H7 (cell line): ENCODE measurements at regions not wholly inside any gene's neighbourhood (a gene's known extent, or its start where the extent isn't known, plus 50 kb on each side); places are given as distances from the start of the nearest gene placed in this dataset.
A peak's percentile ranks its signal among the peaks of the same experiment; 100 is the strongest.

Experiments
- DNase-seq: peaks from one replicate; pipeline ENCODE4 v3.0.0; 2012
- H3K27me3 ChIP-seq: 2 replicates; pipeline ENCODE4 v1.6.0; 2011; ENCODE audit warnings: mild to moderate bottlenecking, low read length; ENCODE audit not compliant: control insufficient read depth, insufficient read depth
- H3K36me3 ChIP-seq: replicated peaks from 2 replicates; pipeline ENCODE4 v1.5.1; 2011; ENCODE audit warnings: low read length; ENCODE audit not compliant: control insufficient read depth, insufficient read depth
- H3K4me3 ChIP-seq: 2 replicates; pipeline ENCODE4 v1.5.1; 2011; ENCODE audit warnings: low read depth, mild to moderate bottlenecking, control low read depth, low read length, moderate library complexity; ENCODE audit not compliant: insufficient read depth

GRCh38 chr16:86062271-86062965 is 163.5 kb downstream of the IRF8 start:
- no peak for DNase-seq
- no peaks in the 10 kb centered on the region for H3K36me3 ChIP-seq
- no peak overlapping the region for H3K4me3 ChIP-seq
- peaks cover 10% of the 10 kb centered on the region for H3K27me3 ChIP-seq

- H3K36me3 ChIP-seq, result no peaks in the 10 kb centered on the region
- H3K27me3 ChIP-seq, result peaks cover 10% of the 10 kb centered on the region
- no peak for DNase-seq
- H3K4me3 ChIP-seq, result no peak overlapping the region
Measured at GRCh38 chr16:86063760-86064405, 164.9 kb downstream of the IRF8 start.

GRCh38 chr16:86064431-86065250 is 165.7 kb downstream of the IRF8 start:
- Histone ChIP-seq H3K27me3 (peaks cover 10% of the 10 kb centered on the region), H3K4me3 (no peak overlapping the region), H3K36me3 (no peaks in the 10 kb centered on the region)
- DNase-seq, result no peak

GRCh38 chr16:86065711-86066110 is 166.7 kb downstream of the IRF8 start:
- peaks cover 10% of the 10 kb centered on the region for H3K27me3 ChIP-seq
- no peak for DNase-seq
- H3K4me3 ChIP-seq, result no peak overlapping the region
- H3K36me3 ChIP-seq, result no peaks in the 10 kb centered on the region

GRCh38 chr16:86066811-86067210 is 167.8 kb downstream of the IRF8 start:
- Histone ChIP-seq H3K36me3 (no peaks in the 10 kb centered on the region), H3K4me3 (no peak overlapping the region), H3K27me3 (peaks cover 10% of the 10 kb centered on the region)
- no peak for DNase-seq

- Histone ChIP-seq H3K4me3 (no peak overlapping the region), H3K36me3 (no peaks in the 10 kb centered on the region), H3K27me3 (peaks cover 10% of the 10 kb centered on the region)
- DNase-seq, result no peak
Measured at GRCh38 chr16:86067516-86067915, 168.6 kb downstream of the IRF8 start.

GRCh38 chr16:86067936-86068335 is 169.0 kb downstream of the IRF8 start:
- H3K27me3 ChIP-seq, result peaks cover 6% of the 10 kb centered on the region
- no peak overlapping the region for H3K4me3 ChIP-seq
- no peak for DNase-seq
- H3K36me3 ChIP-seq, result no peaks in the 10 kb centered on the region

GRCh38 chr16:86068722-86069121 is 169.8 kb downstream of the IRF8 start:
- H3K27me3 ChIP-seq, result peaks cover 3% of the 10 kb centered on the region
- no peak overlapping the region for H3K4me3 ChIP-seq
- DNase-seq, result no peak
- no peaks in the 10 kb centered on the region for H3K36me3 ChIP-seq

- Histone ChIP-seq H3K4me3 (no peak overlapping the region), H3K36me3 (no peaks in the 10 kb centered on the region), H3K27me3 (no peaks in the 10 kb centered on the region)
- no peak for DNase-seq
Measured at GRCh38 chr16:86069736-86070298, 170.9 kb downstream of the IRF8 start.

GRCh38 chr16:86070484-86070883 is 171.5 kb downstream of the IRF8 start:
- H3K27me3 ChIP-seq, result no peaks in the 10 kb centered on the region
- H3K4me3 ChIP-seq, result no peak overlapping the region
- DNase-seq, result no peak
- H3K36me3 ChIP-seq, result no peaks in the 10 kb centered on the region

- DNase-seq, result no peak
- no peaks in the 10 kb centered on the region for H3K27me3 ChIP-seq
- no peak overlapping the region for H3K4me3 ChIP-seq
- no peaks in the 10 kb centered on the region for H3K36me3 ChIP-seq
Measured at GRCh38 chr16:86070971-86071370, 172.0 kb downstream of the IRF8 start.

- no peaks in the 10 kb centered on the region for H3K27me3 ChIP-seq
- H3K4me3 ChIP-seq, result no peak overlapping the region
- H3K36me3 ChIP-seq, result no peaks in the 10 kb centered on the region
- no peak for DNase-seq
Measured at GRCh38 chr16:86071611-86072240, 172.8 kb downstream of the IRF8 start.

GRCh38 chr16:86072328-86073102 is 173.6 kb downstream of the IRF8 start:
- H3K27me3 ChIP-seq, result no peaks in the 10 kb centered on the region
- H3K36me3 ChIP-seq, result no peaks in the 10 kb centered on the region
- DNase-seq, result peak; percentile 86
- no peak overlapping the region for H3K4me3 ChIP-seq
